Ectodermal cell (in vitro differentiated cells): ENCODE measurements at regions not wholly inside any gene's neighbourhood (a gene's known extent, or its start where the extent isn't known, plus 50 kb on each side); places are given as distances from the start of the nearest gene placed in this dataset.
"Not testable (repeated sequence)": the region's sequence is repeated elsewhere in the genome, so short reads cannot be mapped to it uniquely, and the experiment has no call there.

ENCODE experiments used
- H3K27ac ChIP-seq: 2 replicates; pipeline ENCODE4 v1.7.0; 2013; ENCODE audit warnings: mild to moderate bottlenecking, low read depth, low read length; ENCODE audit not compliant: insufficient read depth, poor library complexity, severe bottlenecking
- H3K27me3 ChIP-seq: 2 replicates; pipeline ENCODE4 v1.7.0; 2013; ENCODE audit warnings: mild to moderate bottlenecking, low read length; ENCODE audit not compliant: insufficient read depth, control insufficient read depth, poor library complexity, severe bottlenecking
- H3K36me3 ChIP-seq: one replicate; pipeline ENCODE4 v1.7.0; 2013; ENCODE audit warnings: low read length; ENCODE audit not compliant: control insufficient read depth, insufficient read depth
- H3K4me1 ChIP-seq: one replicate; pipeline ENCODE4 v1.7.0; 2013; ENCODE audit warnings: low read length; ENCODE audit not compliant: control insufficient read depth, insufficient read depth
- H3K4me3 ChIP-seq: 2 replicates; pipeline ENCODE4 v1.7.0; 2013; ENCODE audit warnings: low read depth, low read length, control low read depth; ENCODE audit not compliant: insufficient read depth
- H3K9me3 ChIP-seq: 2 replicates; pipeline ENCODE4 v1.7.0; 2013; ENCODE audit warnings: mild to moderate bottlenecking, low read length, moderate library complexity; ENCODE audit not compliant: control insufficient read depth
- WGBS, 2 experiments: methylation state at CpG; one replicate each; pipeline ENCODE4 v1.1.7; 2013; ENCODE audit warnings: missing lambda C conversion rate in 2 of 2; 5-methylcytosine and 5-hydroxymethylcytosine counted together

DNA sequence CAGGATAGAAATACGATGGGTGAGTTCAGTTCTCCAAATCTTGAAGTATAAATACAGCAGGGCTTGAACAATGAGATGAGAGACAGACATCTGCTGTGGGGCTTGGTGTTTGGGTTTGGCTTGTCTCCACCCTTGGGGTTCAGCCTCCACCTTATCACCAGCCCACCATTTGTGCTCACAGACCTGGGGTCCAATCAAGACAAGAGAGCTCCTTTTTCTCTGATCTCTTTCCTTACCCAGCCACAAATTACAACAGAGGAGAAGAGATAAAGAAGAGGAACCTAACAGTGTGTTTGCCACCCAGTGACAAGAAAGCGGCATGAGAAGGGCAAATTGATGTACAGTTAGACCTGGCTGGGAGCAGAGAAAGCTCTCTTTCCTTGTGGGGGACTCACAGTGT, 204.5 kb upstream of the CXCR4 start:
- H3K4me3 ChIP-seq, result no peak overlapping the region
- H3K27ac ChIP-seq, result no peak overlapping the region
- H3K9me3 ChIP-seq, result no peaks in the 10 kb centered on the region
- H3K36me3 ChIP-seq, result no peaks in the 10 kb centered on the region
- 96% methylated on average over 2 of the region's 2 CpGs for WGBS, 2 experiments
- H3K27me3 ChIP-seq, result no peaks in the 10 kb centered on the region
- H3K4me1 ChIP-seq, result peaks cover 11% of the 10 kb centered on the region

DNA sequence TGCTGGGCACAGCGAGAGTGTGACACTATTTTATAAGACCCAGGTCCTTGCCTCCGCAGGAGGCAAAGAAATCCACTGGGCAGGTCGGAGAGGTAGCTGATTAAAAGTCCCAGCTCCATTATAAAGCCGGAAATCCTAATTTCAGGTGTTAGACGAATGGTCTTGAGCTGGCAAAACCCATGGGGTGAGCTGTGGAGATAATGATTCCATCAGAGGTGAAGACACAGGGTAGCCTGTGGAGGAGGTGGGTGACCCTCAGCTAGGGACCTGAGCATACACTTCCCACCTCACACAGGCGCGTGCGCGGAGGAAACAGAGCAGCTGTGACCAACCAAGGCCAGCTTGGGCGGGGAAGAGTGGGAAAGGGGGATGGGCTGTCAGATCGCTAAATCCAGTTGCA, 201.7 kb upstream of the CXCR4 start:
- Histone ChIP-seq H3K36me3 (no peaks in the 10 kb centered on the region), H3K27ac (no peak overlapping the region), H3K4me3 (no peak overlapping the region), H3K4me1 (peaks cover 11% of the 10 kb centered on the region), H3K27me3 (no peaks in the 10 kb centered on the region), H3K9me3 (no peaks in the 10 kb centered on the region)
- WGBS, 2 experiments, result 82 to 84% methylated on average over 11 of the region's 11 CpGs

DNA sequence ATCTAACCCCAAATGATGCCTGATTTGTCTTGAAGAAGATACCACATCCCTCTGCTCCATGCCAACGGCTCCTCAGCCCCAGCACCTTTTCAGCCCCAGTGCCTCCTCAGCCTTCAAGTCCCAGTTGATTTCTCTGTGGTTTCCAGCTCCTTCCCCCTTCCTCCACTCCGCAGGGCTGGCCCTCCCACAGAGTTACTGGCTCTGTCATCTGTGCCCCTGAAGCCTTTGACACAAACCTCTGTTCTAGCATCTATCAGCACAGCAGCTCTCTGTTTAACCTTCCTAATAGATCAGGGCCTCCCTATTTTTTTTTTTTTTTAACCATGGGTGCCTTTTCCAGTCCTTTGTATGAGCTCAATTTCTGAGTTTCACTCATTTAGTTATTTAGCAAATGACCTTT, 201.3 kb upstream of the CXCR4 start:
- WGBS, 2 experiments, result 15 to 23% methylated on average over 2 of the region's 2 CpGs
- Histone ChIP-seq H3K27ac (no peak overlapping the region), H3K27me3 (no peaks in the 10 kb centered on the region), H3K36me3 (no peaks in the 10 kb centered on the region), H3K4me3 (no peak overlapping the region), H3K9me3 (no peaks in the 10 kb centered on the region), H3K4me1 (peaks cover 11% of the 10 kb centered on the region)

DNA sequence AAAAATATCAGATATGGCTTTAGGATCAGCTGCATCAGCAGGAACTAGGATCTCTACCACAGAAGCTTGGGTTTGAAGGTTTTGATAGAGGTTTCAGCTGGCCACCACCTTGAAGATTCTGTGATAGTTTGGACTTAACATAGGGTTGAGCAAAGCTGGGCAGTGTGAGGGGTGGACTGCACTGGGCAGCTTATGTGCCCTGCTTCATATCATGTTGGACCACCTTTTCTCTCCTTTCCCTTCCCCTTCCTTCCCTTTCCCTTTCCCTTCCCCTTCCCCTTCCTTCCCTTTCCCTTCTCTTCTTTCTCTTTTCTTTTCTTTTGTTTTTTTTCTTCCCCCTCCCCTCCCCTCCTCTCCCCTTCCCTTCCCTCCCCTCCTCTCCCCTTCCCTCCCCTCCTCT, 196.3 kb upstream of the CXCR4 start:
- Histone ChIP-seq H3K27ac (no peak overlapping the region), H3K4me1 (peaks cover 5% of the 10 kb centered on the region), H3K36me3 (no peaks in the 10 kb centered on the region), H3K27me3 (no peaks in the 10 kb centered on the region), H3K4me3 (no peak overlapping the region), H3K9me3 (no peaks in the 10 kb centered on the region)

DNA sequence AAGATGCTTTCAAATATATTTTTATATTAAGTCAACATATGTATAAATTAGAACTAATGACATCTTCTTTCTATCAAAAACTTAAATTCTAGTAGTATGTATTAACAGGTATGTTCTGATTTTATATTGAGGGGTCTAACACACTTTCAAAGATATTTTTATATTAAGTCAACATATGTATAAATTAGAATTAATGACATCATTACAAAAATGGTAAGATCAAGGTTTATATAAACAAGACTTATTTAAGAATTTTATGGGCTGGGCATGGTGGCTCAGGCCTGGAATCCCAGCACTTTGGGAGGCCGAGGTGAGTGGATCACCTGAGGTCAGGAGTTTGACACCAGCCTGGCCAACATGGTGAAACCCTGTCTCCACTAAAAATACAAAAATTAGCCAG, 194.6 kb upstream of the CXCR4 start:
- WGBS, 2 experiments, result 96 to 98% methylated on average over 1 of the region's 1 CpG
- not testable (repeated sequence) for H3K27me3 ChIP-seq, H3K27ac ChIP-seq, H3K9me3 ChIP-seq, H3K4me1 ChIP-seq, H3K36me3 ChIP-seq, H3K4me3 ChIP-seq

DNA sequence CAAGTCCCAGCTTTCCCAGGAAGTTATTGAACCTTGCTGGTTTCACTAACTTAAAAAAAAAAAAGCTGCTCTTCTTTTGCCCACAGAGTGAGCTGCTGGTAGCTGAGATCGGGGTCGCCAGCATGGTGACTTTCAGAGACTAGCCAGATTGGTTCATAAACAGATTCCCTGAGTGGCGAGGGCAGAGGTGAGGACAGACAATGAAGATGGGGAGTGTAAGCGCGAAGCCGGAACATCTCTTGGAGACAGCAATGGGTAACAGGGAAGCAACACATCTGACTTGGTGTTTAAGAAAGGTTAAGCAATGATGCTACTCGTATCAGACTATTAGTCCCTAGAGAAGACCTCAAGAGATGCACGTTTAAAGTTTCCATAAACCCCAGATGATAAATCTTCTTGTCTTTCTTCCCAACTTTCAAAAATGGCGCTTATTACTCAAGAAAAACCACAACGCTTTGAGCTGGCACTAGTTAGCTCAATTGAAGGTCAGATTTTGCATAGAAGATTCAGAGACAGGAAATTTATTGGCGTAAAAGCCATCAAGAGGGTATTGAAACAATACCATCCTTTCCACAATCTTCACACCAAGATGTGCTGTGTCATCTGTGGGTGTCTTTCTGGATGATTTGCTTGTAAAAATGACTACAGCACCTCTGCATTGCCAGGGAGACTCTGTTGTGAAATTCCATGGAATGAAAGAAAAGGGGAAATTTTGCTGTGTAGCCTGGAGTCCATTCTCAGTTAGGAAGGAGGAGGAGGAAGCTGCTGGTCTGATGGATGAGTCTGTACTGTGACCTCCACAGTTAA, 193.1 kb upstream of the CXCR4 start:
- no peaks in the 10 kb centered on the region for H3K27me3 ChIP-seq
- H3K9me3 ChIP-seq, result no peaks in the 10 kb centered on the region
- H3K4me1 ChIP-seq, result no peaks in the 10 kb centered on the region
- WGBS, 2 experiments, result 93 to 95% methylated on average over 11 of the region's 11 CpGs
- H3K27ac ChIP-seq, result no peak overlapping the region
- no peaks in the 10 kb centered on the region for H3K36me3 ChIP-seq
- H3K4me3 ChIP-seq, result no peak overlapping the region

DNA sequence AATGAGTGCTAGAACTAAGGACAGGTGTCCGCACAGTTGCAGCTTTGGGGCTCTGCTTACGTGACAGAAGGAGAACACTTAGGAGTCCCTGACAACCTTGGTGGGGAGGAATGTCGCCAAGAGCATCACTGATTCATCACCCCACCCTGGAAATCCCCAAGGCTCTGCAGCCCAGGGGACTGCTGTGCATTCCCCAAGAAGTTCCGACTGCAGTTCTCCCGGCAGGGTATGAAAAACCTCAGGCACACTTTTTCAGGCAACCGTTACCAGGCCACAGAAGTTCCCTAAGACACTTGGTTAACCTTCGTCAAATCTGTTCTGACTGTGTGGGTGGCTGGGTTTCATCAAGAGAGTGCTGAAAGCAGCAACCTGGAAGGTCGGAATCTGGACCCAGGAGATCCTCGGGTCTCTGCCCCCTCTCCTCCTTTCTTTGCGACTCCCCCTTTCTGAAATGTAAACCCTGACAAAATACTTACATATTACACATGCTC, 192.1 kb upstream of the CXCR4 start:
- H3K4me3 ChIP-seq, result no peak overlapping the region
- H3K27ac ChIP-seq, result no peak overlapping the region
- H3K36me3 ChIP-seq, result no peaks in the 10 kb centered on the region
- 90 to 94% methylated on average over 10 of the region's 10 CpGs for WGBS, 2 experiments
- no peaks in the 10 kb centered on the region for H3K9me3 ChIP-seq
- H3K27me3 ChIP-seq, result no peaks in the 10 kb centered on the region
- no peaks in the 10 kb centered on the region for H3K4me1 ChIP-seq

DNA sequence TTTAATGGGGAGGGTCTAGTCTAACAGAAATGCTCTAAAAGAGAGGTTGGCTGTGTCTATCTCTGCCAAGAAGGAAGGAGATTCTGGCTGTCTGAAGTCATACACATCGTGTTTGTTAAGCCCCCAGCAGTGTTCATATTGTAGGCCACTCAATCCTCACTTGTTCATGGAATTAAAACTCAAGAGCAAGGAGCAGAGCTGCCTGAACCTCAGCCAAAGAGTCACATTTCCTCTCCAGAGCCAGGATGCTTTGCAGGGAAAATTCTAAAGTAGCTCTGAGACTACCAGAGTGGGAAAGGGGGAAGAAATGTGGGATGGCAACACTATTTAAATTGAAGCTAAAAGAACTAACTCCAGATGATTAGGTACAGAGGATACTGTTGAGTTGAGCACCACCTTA, 190.7 kb upstream of the CXCR4 start:
- Histone ChIP-seq H3K27me3 (no peaks in the 10 kb centered on the region), H3K4me1 (peaks cover 6% of the 10 kb centered on the region), H3K36me3 (no peaks in the 10 kb centered on the region), H3K27ac (no peak overlapping the region), H3K4me3 (no peak overlapping the region), H3K9me3 (no peaks in the 10 kb centered on the region)
- WGBS, 2 experiments, result 88% methylated on average over 1 of the region's 1 CpG

DNA sequence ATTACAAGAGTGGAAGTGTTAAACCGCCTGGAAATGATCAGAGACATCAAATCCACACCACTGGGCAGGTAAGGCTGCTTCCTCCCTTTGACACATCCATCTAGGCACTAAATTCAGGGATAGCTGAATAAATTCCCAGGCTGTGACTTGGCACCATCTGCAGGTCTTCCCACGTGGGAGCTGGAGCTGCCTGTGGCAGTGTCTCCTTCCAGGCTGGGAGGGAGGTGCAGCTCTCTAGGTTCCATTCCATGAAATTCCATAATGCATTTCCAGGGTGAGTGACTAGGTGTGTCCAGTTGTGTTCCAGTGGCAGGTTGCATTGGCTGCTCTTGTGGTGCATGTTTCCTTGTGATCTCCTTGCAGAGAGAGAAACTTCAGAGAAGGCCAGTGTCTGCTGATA, 188.9 kb upstream of the CXCR4 start:
- Histone ChIP-seq H3K4me3 (no peak overlapping the region), H3K27me3 (no peaks in the 10 kb centered on the region), H3K9me3 (no peaks in the 10 kb centered on the region), H3K27ac (no peak overlapping the region), H3K4me1 (peaks cover 12% of the 10 kb centered on the region), H3K36me3 (no peaks in the 10 kb centered on the region)
- 80 to 83% methylated on average over 2 of the region's 2 CpGs for WGBS, 2 experiments

DNA sequence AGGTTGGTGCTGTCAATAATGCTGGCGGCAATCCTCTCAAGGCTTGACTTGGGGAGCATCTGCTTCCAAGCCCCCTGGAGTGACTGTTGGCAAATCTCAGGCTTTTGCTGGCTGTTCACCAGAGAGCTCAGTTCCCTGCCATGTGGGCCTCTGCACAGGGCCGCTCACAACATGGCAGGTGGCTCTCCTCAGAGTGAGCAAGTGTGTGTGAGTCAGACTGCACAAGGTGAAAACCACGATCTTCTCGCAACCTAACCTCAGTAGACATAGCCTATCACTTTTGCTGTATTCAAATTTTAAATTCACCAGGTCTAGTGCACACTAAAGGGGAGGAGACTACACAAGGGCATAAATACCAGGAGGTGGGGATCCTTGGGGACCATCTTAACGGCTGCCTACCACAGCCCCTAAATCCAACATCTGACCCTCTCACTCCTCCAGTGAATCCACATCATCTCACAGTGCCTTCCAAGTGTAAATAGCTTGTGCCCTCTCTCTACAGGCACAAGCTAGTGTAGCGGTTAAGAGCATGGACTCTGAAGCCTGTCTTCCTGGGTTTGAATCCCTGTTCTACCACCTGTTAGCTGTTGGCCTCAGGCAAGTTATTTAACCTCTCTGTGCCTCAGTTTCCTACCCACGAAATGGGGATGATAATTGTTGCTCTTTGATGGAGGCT, 187.7 kb upstream of the CXCR4 start:
- Histone ChIP-seq H3K9me3 (no peaks in the 10 kb centered on the region), H3K4me1 (peaks cover 12% of the 10 kb centered on the region), H3K27me3 (no peaks in the 10 kb centered on the region), H3K27ac (no peak overlapping the region), H3K36me3 (no peaks in the 10 kb centered on the region), H3K4me3 (no peak overlapping the region)
- WGBS, 2 experiments, result 86% methylated on average over 7 of the region's 7 CpGs
